WTC11 (cell line): ENCODE measurements at regions not wholly inside any gene's neighbourhood (a gene's known extent, or its start where the extent isn't known, plus 50 kb on each side); places are given as distances from the start of the nearest gene placed in this dataset.

Source experiments
- CBFB ChIP-seq: sonication (generic); formaldehyde crosslinking; IDR thresholded peaks from 2 replicates; pipeline ENCODE4 v1.8.1; 2022; ENCODE audit warnings: mild to moderate bottlenecking, low read depth, missing genetic modification reagents
- CTCF ChIP-seq: fragments of 200-600 bp; IDR thresholded peaks from 2 replicates; pipeline ENCODE4 v1.8.0; 2022; ENCODE audit warnings: antibody characterized with exemption
- E2F1 ChIP-seq: sonication (generic); formaldehyde crosslinking; IDR thresholded peaks from 2 replicates; pipeline ENCODE4 v1.8.0; 2022; ENCODE audit warnings: mild to moderate bottlenecking, missing genetic modification reagents
- EMX1 ChIP-seq: fragments of 250-450 bp; sonication (Bioruptor Pico); IDR thresholded peaks from 2 replicates; pipeline ENCODE4 v1.8.0; 2021; ENCODE audit warnings: mild to moderate bottlenecking
- IRF1 ChIP-seq: sonication (generic); formaldehyde crosslinking; IDR thresholded peaks from 2 replicates; pipeline ENCODE4 v1.8.0; 2023; ENCODE audit warnings: missing genetic modification reagents
- MXD4 ChIP-seq: fragments of 250-450 bp; sonication (Bioruptor Pico); IDR thresholded peaks from 2 replicates; pipeline ENCODE4 v1.8.0; 2021; ENCODE audit warnings: mild to moderate bottlenecking, moderate library complexity, borderline replicate concordance
- NFE2L1 ChIP-seq: sonication (generic); formaldehyde crosslinking; IDR thresholded peaks from 2 replicates; pipeline ENCODE4 v1.8.1; 2023; ENCODE audit warnings: missing genetic modification reagents
- RELA ChIP-seq: sonication (generic); formaldehyde crosslinking; IDR thresholded peaks from 2 replicates; pipeline ENCODE4 v1.8.1; 2022; ENCODE audit warnings: missing genetic modification reagents, mild to moderate bottlenecking, borderline replicate concordance
- TCF7 ChIP-seq: sonication (generic); formaldehyde crosslinking; IDR thresholded peaks from 2 replicates; pipeline ENCODE4 v1.8.0; 2022; ENCODE audit warnings: mild to moderate bottlenecking, low read depth, missing genetic modification reagents, moderate library complexity
- ZNF138 ChIP-seq: sonication (generic); formaldehyde crosslinking; conservative IDR thresholded peaks from 2 replicates; pipeline ENCODE4 v1.8.1; 2022; ENCODE audit warnings: mild to moderate bottlenecking, moderate library complexity, missing genetic modification reagents
- ZNF281 ChIP-seq: sonication (generic); formaldehyde crosslinking; IDR thresholded peaks from 2 replicates; pipeline ENCODE4 v1.8.0; 2023; ENCODE audit warnings: mild to moderate bottlenecking, missing genetic modification reagents
- ZNF416 ChIP-seq: fragments of 250-450 bp; sonication (Bioruptor Pico); IDR thresholded peaks from 2 replicates; pipeline ENCODE4 v1.9.0; 2021; ENCODE audit warnings: mild to moderate bottlenecking, inconsistent platforms
- ZNF423 ChIP-seq: fragments of 250-450 bp; sonication (Bioruptor Pico); IDR thresholded peaks from 2 replicates; pipeline ENCODE4 v2.1.2; 2022; ENCODE audit warnings: mild to moderate bottlenecking, moderate library complexity
- ZNF532 ChIP-seq: fragments of 250-450 bp; sonication (Bioruptor Pico); IDR thresholded peaks from 2 replicates; pipeline ENCODE4 v1.9.0; 2021; ENCODE audit warnings: mild to moderate bottlenecking, borderline replicate concordance

- no peak for TF ChIP-seq TCF7
- no peak for TF ChIP-seq CBFB (CRISPR knock-in tag)
- no peak for TF ChIP-seq NFE2L1 (CRISPR knock-in tag)
- no peak for TF ChIP-seq ZNF532 (CRISPR knock-in tag)
- no peak for TF ChIP-seq CTCF
- TF ChIP-seq RELA (CRISPR knock-in tag): no peak
- no peak for TF ChIP-seq EMX1 (CRISPR knock-in tag)
- TF ChIP-seq E2F1: no peak
- no peak for TF ChIP-seq ZNF416 (CRISPR knock-in tag)
- TF ChIP-seq ZNF138 (CRISPR knock-in tag): no peak
- no peak for TF ChIP-seq ZNF281 (CRISPR knock-in tag)
- TF ChIP-seq IRF1: no peak
- TF ChIP-seq ZNF423 (CRISPR knock-in tag): no peak
- TF ChIP-seq MXD4 (CRISPR knock-in tag): no peak
Measured at GRCh38 chr2:217182926-217183325, 323.1 kb upstream of the TNP1 start.
